Dendritic cell treated with granulocyte-macrophage colony-stimulating factor and Interleukin-4, amounts not matched to agents 40 ng/mL and 50 ng/mL, for 4 days (primary cell): ENCODE measurements at regions not wholly inside any gene's neighbourhood (a gene's known extent, or its start where the extent isn't known, plus 50 kb on each side); places are given as distances from the start of the nearest gene placed in this dataset.

Experiments
- H3K27ac Mint-ChIP-seq: one replicate; pipeline ENCODE4 v1.8.0; 2022; ENCODE audit warnings: mild to moderate bottlenecking, mixed read lengths
- H3K27me3 Mint-ChIP-seq: one replicate; pipeline ENCODE4 v1.8.0; 2022; ENCODE audit warnings: mild to moderate bottlenecking, mixed read lengths
- H3K36me3 Mint-ChIP-seq: one replicate; pipeline ENCODE4 v1.8.0; 2022; ENCODE audit warnings: low read depth, mixed read lengths
- H3K4me1 Mint-ChIP-seq: one replicate; pipeline ENCODE4 v1.8.0; 2022; ENCODE audit warnings: low read depth, mixed read lengths
- H3K4me3 Mint-ChIP-seq: one replicate; pipeline ENCODE4 v1.8.0; 2022; ENCODE audit warnings: mild to moderate bottlenecking, moderate library complexity, mixed read lengths
- H3K9me3 Mint-ChIP-seq: one replicate; pipeline ENCODE4 v1.8.0; 2022; ENCODE audit warnings: mixed read lengths
- intact Hi-C: fragments of 100-400 bp; cut with micrococcal nuclease; formaldehyde crosslinking; loops from one replicate; pipeline ENCODE4 v1.15.0; 2022

DNA sequence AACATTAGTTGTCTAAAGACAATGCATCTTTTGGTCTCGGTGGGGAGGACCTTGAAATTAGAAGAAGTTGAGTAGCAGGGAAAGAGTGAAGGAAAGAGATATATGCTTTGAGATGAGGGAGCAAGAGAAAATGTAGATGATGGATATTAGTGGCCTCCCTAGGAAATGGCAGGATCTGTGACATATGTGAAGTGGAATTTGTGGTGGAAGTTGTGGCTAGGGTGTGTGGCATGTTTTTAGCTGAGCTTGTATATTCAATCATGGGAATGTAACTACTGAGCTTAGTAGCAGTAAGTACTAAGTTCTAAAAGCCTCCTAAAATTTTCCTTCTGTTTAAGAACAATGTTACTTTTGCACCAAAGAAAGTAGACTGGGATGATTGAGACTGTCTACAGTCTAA lies 382.8 kb upstream of the CTSO start:
- intact Hi-C loops = no loop called here
- Mint-ChIP-seq H3K4me3 (no peak overlapping the region), H3K4me1 (no peaks in the 10 kb centered on the region), H3K27ac (no peak overlapping the region), H3K27me3 (no peaks in the 10 kb centered on the region), H3K36me3 (no peaks in the 10 kb centered on the region), H3K9me3 (no peaks in the 10 kb centered on the region)

DNA sequence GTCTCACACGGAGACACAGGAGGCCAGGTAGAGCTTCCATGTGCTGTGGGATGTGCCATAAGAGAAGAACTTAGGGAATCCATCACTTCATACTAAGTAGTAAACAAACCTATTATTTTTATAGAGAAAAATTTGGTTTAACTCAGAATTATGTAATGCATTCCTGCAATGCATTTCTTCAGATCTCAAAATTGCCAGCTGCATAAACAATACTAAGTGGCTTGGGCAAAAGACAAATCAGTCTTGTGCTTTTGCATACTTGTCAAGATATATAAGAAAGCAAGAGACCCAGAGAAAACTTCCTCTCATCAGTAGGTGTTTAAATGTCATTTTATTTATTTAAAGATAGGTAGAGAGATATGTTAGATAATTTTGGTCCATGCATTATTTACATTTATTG lies 382.1 kb upstream of the CTSO start:
- intact Hi-C loops = no loop called here
- no peaks in the 10 kb centered on the region for H3K4me1 Mint-ChIP-seq
- no peaks in the 10 kb centered on the region for H3K36me3 Mint-ChIP-seq
- no peak overlapping the region for H3K27ac Mint-ChIP-seq
- H3K27me3 Mint-ChIP-seq = no peaks in the 10 kb centered on the region
- no peak overlapping the region for H3K4me3 Mint-ChIP-seq
- no peaks in the 10 kb centered on the region for H3K9me3 Mint-ChIP-seq

DNA sequence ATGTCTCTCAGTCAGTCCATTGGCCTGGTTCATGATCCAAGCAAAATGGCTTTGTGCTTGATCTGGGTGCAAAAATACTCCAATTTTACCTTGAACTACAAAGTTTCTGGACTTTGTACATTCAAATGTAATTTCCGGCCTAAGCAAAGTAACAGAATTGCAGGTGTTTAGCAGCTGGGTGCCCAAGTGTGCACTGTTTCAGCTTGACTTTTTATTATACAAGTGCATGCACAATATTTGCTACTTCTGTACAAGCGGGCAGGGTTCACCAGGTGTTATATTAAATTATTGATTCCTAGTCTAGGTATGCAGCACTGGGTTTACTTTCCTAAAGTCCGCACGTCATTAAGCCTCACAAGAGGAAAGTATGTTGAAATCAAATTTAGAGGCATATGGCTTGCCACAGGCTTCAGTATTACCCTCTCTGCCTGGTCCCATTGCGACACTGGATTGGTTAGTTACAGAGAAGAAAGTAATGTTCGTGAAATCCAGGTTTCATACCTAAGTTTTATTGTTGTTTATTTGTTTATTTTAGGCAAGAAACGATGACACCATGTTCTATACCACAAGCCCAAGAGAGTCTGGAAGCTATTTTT lies 376.9 kb upstream of the CTSO start:
- peaks cover 5% of the 10 kb centered on the region for H3K4me1 Mint-ChIP-seq
- no peaks in the 10 kb centered on the region for H3K9me3 Mint-ChIP-seq
- no peak overlapping the region for H3K4me3 Mint-ChIP-seq
- H3K27me3 Mint-ChIP-seq = no peaks in the 10 kb centered on the region
- intact Hi-C loops = no loop called here
- H3K27ac Mint-ChIP-seq = no peak overlapping the region
- no peaks in the 10 kb centered on the region for H3K36me3 Mint-ChIP-seq

DNA sequence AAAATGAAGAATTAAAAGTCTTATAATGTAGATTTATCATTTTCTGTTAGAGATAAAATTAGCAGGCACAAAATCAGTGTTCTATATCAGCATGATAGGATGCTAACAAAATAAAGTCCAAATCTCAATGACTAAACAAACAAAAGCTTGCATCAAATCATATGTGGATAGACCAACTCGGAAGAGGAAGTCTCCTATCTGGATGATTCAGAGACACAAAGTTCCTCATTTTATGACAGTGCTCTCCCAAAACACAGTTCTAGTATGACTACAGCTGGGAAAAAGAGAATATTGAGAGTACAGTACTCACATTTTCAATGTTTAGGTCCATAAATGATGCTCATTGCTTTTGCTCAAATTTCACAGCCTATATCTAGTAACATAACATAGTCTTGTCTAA lies 376.1 kb upstream of the CTSO start:
- peaks cover 5% of the 10 kb centered on the region for H3K4me1 Mint-ChIP-seq
- H3K27me3 Mint-ChIP-seq = no peaks in the 10 kb centered on the region
- no peak overlapping the region for H3K4me3 Mint-ChIP-seq
- no peaks in the 10 kb centered on the region for H3K36me3 Mint-ChIP-seq
- intact Hi-C loops = no loop called here
- no peak overlapping the region for H3K27ac Mint-ChIP-seq
- H3K9me3 Mint-ChIP-seq = no peaks in the 10 kb centered on the region

DNA sequence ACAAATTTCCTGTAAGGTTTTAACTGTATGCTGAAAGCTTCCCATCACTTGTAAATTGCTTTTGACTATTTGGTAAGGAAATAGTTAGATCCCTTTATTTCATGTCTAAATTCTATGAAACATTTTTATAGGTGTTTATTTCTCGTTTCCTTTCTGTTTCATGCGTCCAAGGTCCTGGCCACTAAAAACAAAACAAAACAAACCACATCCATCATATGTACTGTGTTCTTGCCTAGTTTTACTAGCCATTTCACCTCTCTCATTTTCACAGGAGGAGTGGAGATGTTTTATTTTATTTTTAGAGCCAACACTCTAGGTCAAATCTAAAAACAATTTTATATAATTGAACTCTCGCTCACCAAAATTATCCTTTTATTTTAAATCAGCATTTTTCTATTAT lies 375.2 kb upstream of the CTSO start:
- H3K4me1 Mint-ChIP-seq = peaks cover 5% of the 10 kb centered on the region
- no peaks in the 10 kb centered on the region for H3K9me3 Mint-ChIP-seq
- no peaks in the 10 kb centered on the region for H3K36me3 Mint-ChIP-seq
- intact Hi-C loops = no loop called here
- no peak overlapping the region for H3K27ac Mint-ChIP-seq
- H3K4me3 Mint-ChIP-seq = no peak overlapping the region
- no peaks in the 10 kb centered on the region for H3K27me3 Mint-ChIP-seq

DNA sequence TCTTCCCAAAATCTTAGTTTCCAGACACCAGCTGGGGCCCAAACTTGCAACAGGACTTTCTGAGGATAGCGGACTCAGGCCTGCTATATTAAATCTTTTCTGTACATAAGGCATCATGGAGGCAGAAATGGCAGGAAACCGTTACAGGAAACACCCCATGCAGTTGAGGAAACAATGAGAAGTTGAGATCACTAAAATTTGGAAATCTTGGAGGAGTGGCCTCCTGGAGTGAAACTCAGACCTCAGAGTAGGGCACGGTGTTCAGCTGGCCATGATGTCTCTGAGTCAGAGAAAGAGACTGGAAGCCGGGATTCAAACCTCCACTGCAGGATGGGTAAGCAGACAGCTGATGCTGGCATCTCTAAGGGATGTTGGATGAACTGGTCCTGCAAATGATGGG lies 372.6 kb upstream of the CTSO start:
- H3K4me1 Mint-ChIP-seq = peaks cover 5% of the 10 kb centered on the region
- H3K9me3 Mint-ChIP-seq = no peaks in the 10 kb centered on the region
- no peaks in the 10 kb centered on the region for H3K27me3 Mint-ChIP-seq
- H3K36me3 Mint-ChIP-seq = no peaks in the 10 kb centered on the region
- H3K4me3 Mint-ChIP-seq = no peak overlapping the region
- intact Hi-C loops = no loop called here
- no peak overlapping the region for H3K27ac Mint-ChIP-seq

DNA sequence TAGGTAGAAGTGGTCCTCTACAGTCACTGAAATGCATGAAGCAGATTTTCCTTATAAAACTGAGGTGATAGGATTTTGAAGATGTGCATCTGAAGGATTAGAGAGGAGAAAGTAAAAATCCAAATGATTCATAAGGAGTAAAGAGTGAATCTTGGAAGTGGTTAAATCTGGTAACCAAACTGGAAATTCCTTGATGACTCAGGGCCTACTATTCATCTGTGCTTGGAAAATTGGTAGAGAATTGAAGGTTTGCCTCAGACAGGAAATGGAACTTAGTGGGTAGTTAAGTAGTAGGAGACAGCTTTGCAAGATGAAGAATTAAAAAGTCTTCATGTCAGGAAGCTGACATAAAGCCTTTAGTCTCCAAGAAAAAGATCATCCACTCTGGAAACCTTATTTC lies 368.9 kb upstream of the CTSO start:
- Mint-ChIP-seq H3K9me3 (no peaks in the 10 kb centered on the region), H3K27ac (no peak overlapping the region), H3K4me3 (no peak overlapping the region), H3K4me1 (peaks cover 5% of the 10 kb centered on the region), H3K27me3 (no peaks in the 10 kb centered on the region), H3K36me3 (no peaks in the 10 kb centered on the region)
- intact Hi-C loops = no loop called here

DNA sequence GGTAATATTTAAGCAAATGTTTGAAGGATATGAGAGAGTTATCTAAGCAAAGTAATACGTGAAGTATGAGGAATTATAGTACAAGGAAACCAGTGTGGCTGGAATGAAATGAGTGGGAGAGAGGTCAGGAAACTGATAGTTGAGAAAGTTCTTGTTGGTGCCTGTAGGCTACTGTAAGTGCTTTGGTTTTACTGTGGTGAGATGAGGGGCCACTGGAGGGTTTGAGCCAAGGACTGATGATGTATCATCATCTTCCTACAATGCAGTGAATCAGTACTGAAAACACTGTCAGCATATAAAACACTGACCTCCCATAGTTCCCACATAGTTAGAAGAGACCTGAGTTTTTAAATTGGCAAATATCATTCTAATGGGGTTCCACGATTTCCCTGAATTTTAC lies 367.5 kb upstream of the CTSO start:
- no peaks in the 10 kb centered on the region for H3K36me3 Mint-ChIP-seq
- H3K4me3 Mint-ChIP-seq = no peak overlapping the region
- no peaks in the 10 kb centered on the region for H3K27me3 Mint-ChIP-seq
- H3K4me1 Mint-ChIP-seq = peaks cover under 1% of the 10 kb centered on the region
- intact Hi-C loops = no loop called here
- H3K9me3 Mint-ChIP-seq = peaks cover 11% of the 10 kb centered on the region
- H3K27ac Mint-ChIP-seq = no peak overlapping the region

DNA sequence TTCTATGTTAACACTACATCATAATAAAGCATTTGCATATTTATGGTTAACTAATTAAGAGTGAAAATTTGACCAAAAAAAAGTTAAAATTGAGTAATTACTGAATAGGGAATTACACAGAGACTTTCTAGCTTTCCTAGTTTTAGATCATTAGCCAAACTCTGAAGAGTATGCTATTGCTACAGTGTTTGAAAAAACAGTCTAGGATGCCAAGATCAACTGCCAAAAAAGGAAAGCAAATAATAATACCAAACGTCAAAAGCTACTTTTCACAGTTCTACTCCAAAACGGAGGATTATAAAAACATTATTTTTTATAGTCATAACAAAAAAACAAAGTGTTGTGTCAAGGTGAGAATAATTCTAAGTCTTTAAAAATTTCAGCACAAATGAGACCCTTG lies 359.8 kb upstream of the CTSO start:
- H3K4me1 Mint-ChIP-seq = no peaks in the 10 kb centered on the region
- no peaks in the 10 kb centered on the region for H3K27me3 Mint-ChIP-seq
- no peaks in the 10 kb centered on the region for H3K36me3 Mint-ChIP-seq
- H3K9me3 Mint-ChIP-seq = peaks cover 11% of the 10 kb centered on the region
- intact Hi-C loops = no loop called here
- no peak overlapping the region for H3K27ac Mint-ChIP-seq
- H3K4me3 Mint-ChIP-seq = no peak overlapping the region

DNA sequence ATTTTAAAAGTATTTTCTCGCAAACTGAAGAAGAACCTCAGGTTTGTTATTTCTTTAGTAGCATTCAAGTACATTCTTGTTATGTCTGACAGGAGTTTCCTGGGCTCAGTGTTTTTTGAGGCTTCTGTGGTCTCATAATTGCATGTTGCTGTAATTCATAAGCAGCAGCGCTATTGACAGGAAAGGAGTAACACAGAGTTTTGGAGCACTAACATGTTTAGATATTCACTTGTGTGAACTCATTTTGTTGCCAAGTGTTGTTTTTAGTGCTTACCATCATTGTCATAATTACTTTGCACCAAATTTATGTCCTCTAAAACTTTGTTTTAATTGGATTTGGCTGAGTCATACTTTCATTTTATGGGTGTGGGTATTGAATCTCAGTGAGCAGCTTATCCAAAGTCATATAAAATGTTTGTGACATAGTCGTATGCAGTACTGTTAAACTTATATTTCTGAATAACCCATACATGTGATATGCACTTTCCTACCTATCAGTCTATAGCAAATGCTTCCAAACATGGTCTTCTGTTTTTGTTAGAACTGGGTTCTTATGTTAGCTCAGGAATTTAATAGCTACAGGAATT lies 358.7 kb upstream of the CTSO start:
- Mint-ChIP-seq H3K9me3 (peaks cover 9% of the 10 kb centered on the region), H3K4me1 (no peaks in the 10 kb centered on the region), H3K4me3 (no peak overlapping the region), H3K36me3 (no peaks in the 10 kb centered on the region), H3K27ac (no peak overlapping the region), H3K27me3 (no peaks in the 10 kb centered on the region)
- intact Hi-C loops = no loop called here

DNA sequence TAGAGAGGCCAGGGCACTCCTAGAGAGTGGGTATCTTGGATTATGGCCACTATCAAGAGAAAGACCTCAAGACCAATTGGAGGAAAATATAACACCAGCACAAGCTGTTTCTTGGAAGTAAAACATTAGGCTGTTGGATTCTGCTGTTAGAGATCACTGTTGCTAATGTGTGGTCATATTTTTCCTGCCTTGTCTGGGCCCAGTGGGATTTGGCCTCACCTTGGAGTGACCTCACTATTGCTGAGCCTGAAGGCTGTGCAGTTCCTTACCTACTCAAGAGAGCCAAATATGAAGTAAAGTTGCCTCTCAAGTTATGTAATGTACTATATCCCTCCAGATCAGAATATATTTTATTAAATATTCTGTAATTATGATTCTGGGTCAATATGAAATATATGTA lies 355.4 kb upstream of the CTSO start:
- Mint-ChIP-seq H3K27ac (no peak overlapping the region), H3K4me3 (no peak overlapping the region)
- intact Hi-C loops = no loop called here

DNA sequence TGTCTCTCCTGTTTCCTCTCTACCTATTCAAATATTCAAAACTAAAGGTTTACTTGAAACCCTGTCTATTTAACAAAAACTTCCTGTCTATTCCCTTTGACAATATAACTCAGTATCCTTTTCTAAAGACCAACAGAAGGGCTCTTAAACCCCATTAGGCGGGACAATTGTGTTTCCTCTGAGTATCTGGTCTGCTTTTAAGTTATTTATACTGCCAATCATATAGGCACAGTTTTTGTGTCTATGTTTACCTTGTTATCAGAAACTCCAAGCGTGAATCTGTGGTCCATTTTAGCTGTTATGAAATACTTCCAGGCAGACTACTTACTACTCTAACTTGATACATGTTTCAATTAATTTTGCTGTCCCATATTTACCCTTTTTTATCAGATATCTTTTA lies 350.0 kb upstream of the CTSO start:
- intact Hi-C loops = no loop called here
- H3K4me1 Mint-ChIP-seq = no peaks in the 10 kb centered on the region

More for the DNA sequence above, 355.4 kb upstream of the CTSO start:
- Mint-ChIP-seq H3K4me1 (no peaks in the 10 kb centered on the region), H3K27me3 (no peaks in the 10 kb centered on the region), H3K36me3 (no peaks in the 10 kb centered on the region), H3K9me3 (no peaks in the 10 kb centered on the region)

DNA sequence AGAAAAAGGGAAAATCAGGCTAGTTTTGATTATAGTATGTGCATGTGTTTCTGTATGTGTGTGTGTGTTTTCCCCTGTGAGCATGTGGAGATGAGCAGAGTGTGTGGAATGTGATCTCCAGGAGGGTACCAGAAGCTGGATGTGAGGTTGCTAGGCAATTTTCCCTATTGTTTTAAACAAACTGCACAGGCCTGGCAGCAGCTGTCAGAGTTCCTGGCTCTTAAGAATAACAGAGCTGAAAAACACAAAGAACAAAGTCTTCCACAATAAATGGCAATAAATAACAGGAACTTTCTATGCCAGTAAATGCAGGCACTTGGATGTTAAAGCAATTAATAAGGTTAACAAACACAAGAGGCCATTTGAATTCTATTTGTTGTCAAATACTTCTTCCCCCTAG lies 344.6 kb upstream of the CTSO start:
- Mint-ChIP-seq H3K27ac (no peak overlapping the region), H3K4me1 (peaks cover 4% of the 10 kb centered on the region), H3K4me3 (no peak overlapping the region), H3K36me3 (no peaks in the 10 kb centered on the region), H3K9me3 (no peaks in the 10 kb centered on the region), H3K27me3 (no peaks in the 10 kb centered on the region)
- intact Hi-C loops = no loop called here

More for the DNA sequence above, 350.0 kb upstream of the CTSO start:
- no peak overlapping the region for H3K27ac Mint-ChIP-seq
- no peaks in the 10 kb centered on the region for H3K9me3 Mint-ChIP-seq
- H3K36me3 Mint-ChIP-seq = no peaks in the 10 kb centered on the region
- no peak overlapping the region for H3K4me3 Mint-ChIP-seq
- H3K27me3 Mint-ChIP-seq = no peaks in the 10 kb centered on the region

DNA sequence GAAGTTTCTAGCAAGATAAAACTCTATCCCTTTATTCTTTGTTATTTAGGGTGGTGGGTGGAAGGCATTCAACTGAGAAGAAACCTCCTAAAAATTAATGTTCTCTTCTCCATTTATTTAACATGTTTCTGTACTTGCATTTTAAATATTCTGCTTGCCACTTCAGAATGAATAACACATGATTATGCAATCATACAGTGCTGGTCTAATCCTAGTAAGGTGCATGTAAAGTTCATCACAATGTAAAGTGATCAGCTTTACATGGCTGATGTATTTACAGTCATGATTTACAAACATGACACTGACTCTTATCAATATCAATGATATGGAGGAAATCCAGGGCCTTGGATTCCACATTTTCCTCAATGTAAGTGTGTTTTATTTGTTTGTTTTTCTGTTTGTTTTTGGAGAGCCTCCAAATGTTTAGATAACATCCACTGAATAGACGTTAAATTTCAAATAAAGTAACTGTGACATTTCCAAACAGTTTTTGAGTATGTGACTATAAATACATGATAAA lies 342.1 kb upstream of the CTSO start:
- Mint-ChIP-seq H3K36me3 (no peaks in the 10 kb centered on the region), H3K9me3 (no peaks in the 10 kb centered on the region), H3K4me1 (peaks cover 4% of the 10 kb centered on the region), H3K27ac (no peak overlapping the region), H3K4me3 (no peak overlapping the region), H3K27me3 (no peaks in the 10 kb centered on the region)
- intact Hi-C loops = no loop called here

DNA sequence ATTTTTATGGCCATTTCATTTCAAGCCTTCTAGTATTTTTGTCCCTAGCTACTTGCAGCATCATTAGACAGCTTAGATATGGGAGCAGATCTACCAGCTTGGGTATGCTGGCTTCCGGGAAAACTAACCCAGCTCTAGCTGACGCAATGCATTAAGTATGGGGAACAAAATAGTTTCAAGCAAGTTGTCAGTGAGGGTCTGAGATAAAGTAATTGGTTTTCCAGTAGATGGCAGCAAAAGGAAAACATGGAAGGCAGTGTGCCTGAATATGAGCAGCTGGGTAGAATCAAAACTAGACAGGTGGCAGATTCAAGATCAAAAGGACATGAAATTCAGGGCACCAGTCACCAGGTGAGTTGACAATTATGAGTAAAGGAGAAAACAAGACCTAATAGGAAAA lies 340.9 kb upstream of the CTSO start:
- H3K36me3 Mint-ChIP-seq = no peaks in the 10 kb centered on the region
- H3K27ac Mint-ChIP-seq = no peak overlapping the region
- peaks cover 4% of the 10 kb centered on the region for H3K4me1 Mint-ChIP-seq
- no peaks in the 10 kb centered on the region for H3K9me3 Mint-ChIP-seq
- H3K27me3 Mint-ChIP-seq = no peaks in the 10 kb centered on the region
- intact Hi-C loops = no loop called here
- H3K4me3 Mint-ChIP-seq = no peak overlapping the region
